HCT116 (cell line): ENCODE measurements at regions not wholly inside any gene's neighbourhood (a gene's known extent, or its start where the extent isn't known, plus 50 kb on each side); places are given as distances from the start of the nearest gene placed in this dataset.

ENCODE experiments used
- EZH2 ChIP-seq: fragments of 200-600 bp; sonication (generic); IDR thresholded peaks from 2 replicates; pipeline ENCODE4 v1.6.1; 2017; ENCODE audit warnings: antibody characterized with exemption, mixed run types
- POLR2A ChIP-seq: IDR thresholded peaks from 2 replicates; pipeline ENCODE4 v1.7.0; 2011; ENCODE audit warnings: borderline replicate concordance; ENCODE audit not compliant: insufficient read depth, insufficient read length; ENCODE audit errors: extremely low read depth
- POLR2AphosphoS5 ChIP-seq: IDR thresholded peaks from 2 replicates; pipeline ENCODE4 v1.6.1; 2011; ENCODE audit warnings: mild to moderate bottlenecking, low read depth, low read length, moderate library complexity
- RAD21 ChIP-seq: IDR thresholded peaks from 2 replicates; pipeline ENCODE4 v1.6.1; 2012; ENCODE audit warnings: low read depth, mild to moderate bottlenecking
- SRF ChIP-seq: IDR thresholded peaks from 2 replicates; pipeline ENCODE4 v1.6.1; 2012; ENCODE audit warnings: low read depth
- TF ChIP-seq, protein P1 (sequence below), 3 experiments: fragments of 200-600 bp in 1 of 3; sonication (generic) in 1 of 3; IDR thresholded peaks in 2 of 3; conservative IDR thresholded peaks in 1 of 3; 2 replicates each; pipeline ENCODE4 v1.5.1; 2012 to 2017; ENCODE audit warnings: low read depth in 2 of 3, low read length in 2 of 3, antibody characterized with exemption in 1 of 3, borderline replicate concordance in 1 of 3, control low read depth in 1 of 3, mild to moderate bottlenecking in 1 of 3, mixed read lengths in 1 of 3, mixed run types in 1 of 3, moderate library complexity in 1 of 3; ENCODE audit not compliant: insufficient read depth in 1 of 3

DNA sequence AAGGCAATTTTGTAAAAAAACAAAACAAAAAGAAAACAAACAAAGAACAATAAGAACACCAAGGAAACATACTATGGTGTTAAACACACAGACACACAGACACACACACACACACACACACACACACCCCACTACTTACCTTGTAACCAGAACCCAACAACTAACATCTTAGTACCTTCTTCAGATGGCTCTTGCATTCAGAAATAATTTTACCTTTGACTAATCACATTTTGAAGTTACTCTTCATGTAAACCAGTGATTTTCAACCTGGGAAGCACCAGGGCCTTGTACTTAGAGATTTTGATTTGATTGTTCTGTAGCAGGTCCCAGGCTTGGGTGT lies 87.5 kb downstream of the AQP4 start:
- TF ChIP-seq SRF (no peak), RAD21 (no peak), POLR2A (no peak), EZH2 (no peak), POLR2AphosphoS5 (no peak)
- TF ChIP-seq, protein P1, sequence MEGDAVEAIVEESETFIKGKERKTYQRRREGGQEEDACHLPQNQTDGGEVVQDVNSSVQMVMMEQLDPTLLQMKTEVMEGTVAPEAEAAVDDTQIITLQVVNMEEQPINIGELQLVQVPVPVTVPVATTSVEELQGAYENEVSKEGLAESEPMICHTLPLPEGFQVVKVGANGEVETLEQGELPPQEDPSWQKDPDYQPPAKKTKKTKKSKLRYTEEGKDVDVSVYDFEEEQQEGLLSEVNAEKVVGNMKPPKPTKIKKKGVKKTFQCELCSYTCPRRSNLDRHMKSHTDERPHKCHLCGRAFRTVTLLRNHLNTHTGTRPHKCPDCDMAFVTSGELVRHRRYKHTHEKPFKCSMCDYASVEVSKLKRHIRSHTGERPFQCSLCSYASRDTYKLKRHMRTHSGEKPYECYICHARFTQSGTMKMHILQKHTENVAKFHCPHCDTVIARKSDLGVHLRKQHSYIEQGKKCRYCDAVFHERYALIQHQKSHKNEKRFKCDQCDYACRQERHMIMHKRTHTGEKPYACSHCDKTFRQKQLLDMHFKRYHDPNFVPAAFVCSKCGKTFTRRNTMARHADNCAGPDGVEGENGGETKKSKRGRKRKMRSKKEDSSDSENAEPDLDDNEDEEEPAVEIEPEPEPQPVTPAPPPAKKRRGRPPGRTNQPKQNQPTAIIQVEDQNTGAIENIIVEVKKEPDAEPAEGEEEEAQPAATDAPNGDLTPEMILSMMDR (IDR thresholded peaks at IDR 0.05 in 2 of 3, conservative IDR thresholded peaks at IDR 0.05 in 1 of 3; ENCODE audit: borderline replicate concordance in 1 of 3, insufficient read depth in 1 of 3, low read depth in 2 of 3, low read length in 2 of 3) = no peak
